ENCODE measurements at regions not wholly inside any gene's neighbourhood (a gene's known extent, or its start where the extent isn't known, plus 50 kb on each side); places are given as distances from the start of the nearest gene placed in this dataset.

DNA sequence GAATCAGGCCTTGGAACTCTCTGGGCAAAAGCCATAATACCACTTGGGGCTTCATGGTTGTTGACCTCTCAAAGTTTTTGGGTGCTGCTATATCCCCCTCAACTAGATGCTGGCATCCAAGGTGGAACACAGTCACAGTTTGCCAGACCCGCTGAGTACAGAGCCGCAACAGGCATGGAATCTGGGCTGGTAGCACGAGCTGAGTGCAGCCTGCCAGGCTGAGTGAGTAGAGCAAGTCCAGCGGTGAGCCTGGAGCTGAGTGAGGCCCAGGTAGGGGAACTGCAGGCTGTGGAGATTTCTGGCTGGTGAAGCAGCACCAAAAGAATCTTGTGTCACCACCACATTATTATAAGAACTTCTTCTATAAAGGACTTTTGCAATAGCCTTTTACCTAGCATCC is 192.6 kb downstream of the PCDH17 start:
- CTCF ChIA-PET: no interaction called here
- no peak overlapping the region for H3K4me3 ChIP-seq (ENCODE audit: low read depth, low read length)
- POLR2A ChIA-PET: no interaction called here

DNA sequence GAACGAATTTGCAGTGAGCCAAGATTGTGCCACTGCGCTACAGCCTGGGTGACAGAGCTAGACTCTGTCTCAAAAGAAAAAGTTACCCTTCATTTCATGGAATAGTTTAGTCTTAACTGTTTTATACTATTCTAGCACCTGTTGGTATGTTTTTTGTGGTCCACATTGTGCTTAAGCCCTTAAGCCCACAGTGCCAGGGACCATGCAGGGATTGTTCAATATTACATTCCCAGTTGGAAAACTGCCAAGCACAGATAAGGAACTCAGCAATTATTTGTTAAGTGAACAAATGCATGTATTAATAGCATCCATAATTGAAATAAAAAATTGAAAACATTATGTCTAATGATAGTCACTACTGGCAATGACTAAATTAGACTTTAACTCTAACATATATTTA is 193.5 kb downstream of the PCDH17 start:
- H3K36me3 ChIP-seq (ENCODE audit: control insufficient read depth in 2 of 2, insufficient read depth in 1 of 2, low read length in 2 of 2): no peaks in the 10 kb centered on the region
- H3K4me1 ChIP-seq (ENCODE audit: control insufficient read depth, insufficient read depth, low read length): no peaks in the 10 kb centered on the region
- H3K4me3 ChIP-seq (ENCODE audit: low read depth, low read length): no peak overlapping the region
- no peak overlapping the region for H3K27ac ChIP-seq (ENCODE audit: extremely low read depth, low read depth, low read length)
- ChIA-PET CTCF (interaction anchor here (0.6 kb wide), 1 partner anchor 203 kb away, joined by 3 read pairs; no protein-coding TSS in a partner anchor), POLR2A (no interaction called here)
- H3K9me3 ChIP-seq (ENCODE audit: control insufficient read depth, insufficient read depth, low read depth, low read length): no peaks in the 10 kb centered on the region
- no peak for TF ChIP-seq ZNF302 (tag by site-specific recombination; IDR thresholded peaks at IDR 0.05; ENCODE audit: low read depth)
- TF ChIP-seq, protein P1, sequence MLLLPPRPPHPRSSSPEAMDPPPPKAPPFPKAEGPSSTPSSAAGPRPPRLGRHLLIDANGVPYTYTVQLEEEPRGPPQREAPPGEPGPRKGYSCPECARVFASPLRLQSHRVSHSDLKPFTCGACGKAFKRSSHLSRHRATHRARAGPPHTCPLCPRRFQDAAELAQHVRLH (tag by site-specific recombination; IDR thresholded peaks at IDR 0.05): no peak
- TF ChIP-seq KLF9 (tag by site-specific recombination; IDR thresholded peaks at IDR 0.05; ENCODE audit: low read depth): no peak
- no peak for TF ChIP-seq ZNF670 (tag by site-specific recombination; IDR thresholded peaks at IDR 0.05; ENCODE audit: low read depth)

More for the DNA sequence above, 192.6 kb downstream of the PCDH17 start:
- no peak for TF ChIP-seq GLI4 (tag by site-specific recombination; IDR thresholded peaks at IDR 0.05)
- TF ChIP-seq ZNF621 (tag by site-specific recombination; IDR thresholded peaks at IDR 0.05): no peak
- TF ChIP-seq EGR2 (tag by site-specific recombination; IDR thresholded peaks at IDR 0.05; ENCODE audit: low read depth): no peak
- no peak for TF ChIP-seq ZFP41 (tag by site-specific recombination; IDR thresholded peaks at IDR 0.05; ENCODE audit: borderline replicate concordance)
- no peak for TF ChIP-seq ZFP69B (tag by site-specific recombination; IDR thresholded peaks at IDR 0.05)
- TF ChIP-seq ZEB2 (tag by site-specific recombination; IDR thresholded peaks at IDR 0.05): no peak
- TF ChIP-seq ZNF623 (tag by site-specific recombination; IDR thresholded peaks at IDR 0.05): no peak
- no peak for TF ChIP-seq ZNF560 (tag by site-specific recombination; IDR thresholded peaks at IDR 0.05; ENCODE audit: borderline replicate concordance)
- TF ChIP-seq ZNF146 (tag by site-specific recombination; IDR thresholded peaks at IDR 0.05): no peak
- TF ChIP-seq, protein P2, sequence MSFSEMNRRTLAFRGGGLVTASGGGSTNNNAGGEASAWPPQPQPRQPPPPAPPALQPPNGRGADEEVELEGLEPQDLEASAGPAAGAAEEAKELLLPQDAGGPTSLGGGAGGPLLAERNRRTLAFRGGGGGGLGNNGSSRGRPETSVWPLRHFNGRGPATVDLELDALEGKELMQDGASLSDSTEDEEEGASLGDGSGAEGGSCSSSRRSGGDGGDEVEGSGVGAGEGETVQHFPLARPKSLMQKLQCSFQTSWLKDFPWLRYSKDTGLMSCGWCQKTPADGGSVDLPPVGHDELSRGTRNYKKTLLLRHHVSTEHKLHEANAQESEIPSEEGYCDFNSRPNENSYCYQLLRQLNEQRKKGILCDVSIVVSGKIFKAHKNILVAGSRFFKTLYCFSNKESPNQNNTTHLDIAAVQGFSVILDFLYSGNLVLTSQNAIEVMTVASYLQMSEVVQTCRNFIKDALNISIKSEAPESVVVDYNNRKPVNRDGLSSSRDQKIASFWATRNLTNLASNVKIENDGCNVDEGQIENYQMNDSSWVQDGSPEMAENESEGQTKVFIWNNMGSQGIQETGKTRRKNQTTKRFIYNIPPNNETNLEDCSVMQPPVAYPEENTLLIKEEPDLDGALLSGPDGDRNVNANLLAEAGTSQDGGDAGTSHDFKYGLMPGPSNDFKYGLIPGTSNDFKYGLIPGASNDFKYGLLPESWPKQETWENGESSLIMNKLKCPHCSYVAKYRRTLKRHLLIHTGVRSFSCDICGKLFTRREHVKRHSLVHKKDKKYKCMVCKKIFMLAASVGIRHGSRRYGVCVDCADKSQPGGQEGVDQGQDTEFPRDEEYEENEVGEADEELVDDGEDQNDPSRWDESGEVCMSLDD (tag by site-specific recombination; IDR thresholded peaks at IDR 0.05): no peak
- TF ChIP-seq ZNF335 (tag by site-specific recombination; conservative IDR thresholded peaks at IDR 0.05): no peak
- TF ChIP-seq KLF9 (tag by site-specific recombination; IDR thresholded peaks at IDR 0.05; ENCODE audit: low read depth): no peak
- no peaks in the 10 kb centered on the region for H3K4me1 ChIP-seq (ENCODE audit: control insufficient read depth, insufficient read depth, low read length)
- H3K27ac ChIP-seq (ENCODE audit: extremely low read depth, low read depth, low read length): no peak overlapping the region
- H3K36me3 ChIP-seq (ENCODE audit: control insufficient read depth in 2 of 2, insufficient read depth in 1 of 2, low read length in 2 of 2): no peaks in the 10 kb centered on the region
- H3K9me3 ChIP-seq (ENCODE audit: control insufficient read depth, insufficient read depth, low read depth, low read length): no peaks in the 10 kb centered on the region

DNA sequence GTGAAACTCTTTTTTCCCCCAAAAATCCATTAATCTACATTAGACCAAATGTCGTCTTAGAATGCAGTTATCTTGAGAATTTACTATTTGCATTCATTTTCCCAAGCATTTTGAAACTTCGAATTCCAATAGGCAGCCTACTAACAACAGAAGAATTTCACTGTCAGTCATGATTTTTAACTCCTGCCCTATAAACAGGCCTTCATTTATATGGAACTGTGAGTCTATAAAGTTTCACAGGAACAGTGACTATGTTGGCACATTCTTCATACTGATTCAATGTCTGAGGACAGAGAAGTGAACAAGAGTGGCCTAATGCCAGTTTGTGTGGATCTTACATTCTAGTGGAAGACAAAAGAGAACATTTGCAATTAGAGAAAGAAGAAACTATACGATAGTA is 198.0 kb downstream of the PCDH17 start:
- Histone ChIP-seq H3K4me3 (ENCODE audit: low read depth, low read length) (no peak overlapping the region), H3K36me3 (ENCODE audit: control insufficient read depth in 2 of 2, insufficient read depth in 1 of 2, low read length in 2 of 2) (no peaks in the 10 kb centered on the region), H3K4me1 (ENCODE audit: control insufficient read depth, insufficient read depth, low read length) (no peaks in the 10 kb centered on the region), H3K27ac (ENCODE audit: extremely low read depth, low read depth, low read length) (no peak overlapping the region), H3K9me3 (ENCODE audit: control insufficient read depth, insufficient read depth, low read depth, low read length) (no peaks in the 10 kb centered on the region)
- CTCF ChIA-PET: no interaction called here
- TF ChIP-seq ZNF202 (tag by site-specific recombination; IDR thresholded peaks at IDR 0.05; ENCODE audit: borderline replicate concordance) (no peak), BCL11B (tag by site-specific recombination; IDR thresholded peaks at IDR 0.05; ENCODE audit: low read depth) (no peak), ZSCAN16 (tag by site-specific recombination; IDR thresholded peaks at IDR 0.05) (no peak), RBAK (tag by site-specific recombination; IDR thresholded peaks at IDR 0.05) (no peak), ZBTB48 (tag by site-specific recombination; IDR thresholded peaks at IDR 0.05) (no peak), ZNF707 (tag by site-specific recombination; IDR thresholded peaks at IDR 0.05) (no peak), ZNF24 (tag by site-specific recombination; IDR thresholded peaks at IDR 0.05) (no peak), ZNF155 (tag by site-specific recombination; IDR thresholded peaks at IDR 0.05) (no peak), KLF10 (tag by site-specific recombination; IDR thresholded peaks at IDR 0.05) (no peak), ZNF266 (tag by site-specific recombination; IDR thresholded peaks at IDR 0.05; ENCODE audit: low read depth) (no peak), ZNF211 (tag by site-specific recombination; IDR thresholded peaks at IDR 0.05; ENCODE audit: low read depth) (no peak)
- TF ChIP-seq, protein P3, sequence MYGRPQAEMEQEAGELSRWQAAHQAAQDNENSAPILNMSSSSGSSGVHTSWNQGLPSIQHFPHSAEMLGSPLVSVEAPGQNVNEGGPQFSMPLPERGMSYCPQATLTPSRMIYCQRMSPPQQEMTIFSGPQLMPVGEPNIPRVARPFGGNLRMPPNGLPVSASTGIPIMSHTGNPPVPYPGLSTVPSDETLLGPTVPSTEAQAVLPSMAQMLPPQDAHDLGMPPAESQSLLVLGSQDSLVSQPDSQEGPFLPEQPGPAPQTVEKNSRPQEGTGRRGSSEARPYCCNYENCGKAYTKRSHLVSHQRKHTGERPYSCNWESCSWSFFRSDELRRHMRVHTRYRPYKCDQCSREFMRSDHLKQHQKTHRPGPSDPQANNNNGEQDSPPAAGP (tag by site-specific recombination; IDR thresholded peaks at IDR 0.05): no peak
- TF ChIP-seq, protein P1 (tag by site-specific recombination; IDR thresholded peaks at IDR 0.05): no peak
- POLR2A ChIA-PET: no interaction called here

Data from HEK293 (cell line).